Neuronal stem cell (in vitro differentiated cells): ENCODE measurements at regions not wholly inside any gene's neighbourhood (a gene's known extent, or its start where the extent isn't known, plus 50 kb on each side); places are given as distances from the start of the nearest gene placed in this dataset.
"Not testable (repeated sequence)": the region's sequence is repeated elsewhere in the genome, so short reads cannot be mapped to it uniquely, and the experiment has no call there.

Experiments
- DNase-seq: peaks from one replicate; pipeline ENCODE4 v3.0.0-alpha.2; 2013; ENCODE audit warnings: low spot score
- H2AFZ ChIP-seq: one replicate; pipeline ENCODE4 v1.6.1; 2013; ENCODE audit warnings: mild to moderate bottlenecking, low read length, inconsistent platforms
- H2AK5ac ChIP-seq: 2 replicates; pipeline ENCODE4 v1.6.1; 2013; ENCODE audit warnings: low read depth, mild to moderate bottlenecking, inconsistent platforms, low read length, moderate library complexity, mixed read lengths
- H2BK120ac ChIP-seq: 2 replicates; pipeline ENCODE4 v1.6.1; 2013; ENCODE audit warnings: low read depth, mild to moderate bottlenecking, inconsistent platforms, low read length, moderate library complexity, mixed read lengths
- H2BK12ac ChIP-seq: one replicate; pipeline ENCODE4 v1.6.1; 2013; ENCODE audit warnings: low read length, inconsistent platforms
- H2BK15ac ChIP-seq: 2 replicates; pipeline ENCODE4 v1.6.1; 2013; ENCODE audit warnings: mild to moderate bottlenecking, low read length, inconsistent platforms, mixed read lengths
- H2BK5ac ChIP-seq: one replicate; pipeline ENCODE4 v1.6.1; 2013; ENCODE audit warnings: inconsistent platforms, mild to moderate bottlenecking, low read length, moderate library complexity
- H3K14ac ChIP-seq: one replicate; pipeline ENCODE4 v1.6.1; 2013; ENCODE audit warnings: low read length, inconsistent platforms
- H3K18ac ChIP-seq: 2 replicates; pipeline ENCODE4 v1.6.1; 2013; ENCODE audit warnings: low read length, inconsistent platforms
- H3K23ac ChIP-seq: 2 replicates; pipeline ENCODE4 v1.6.1; 2013; ENCODE audit warnings: low read depth, mild to moderate bottlenecking, mixed read lengths, low read length, inconsistent platforms; ENCODE audit not compliant: poor library complexity
- H3K27ac ChIP-seq: replicated peaks from 3 replicates; pipeline ENCODE4 v1.5.1; 2013; ENCODE audit warnings: low read length, inconsistent platforms
- H3K27me3 ChIP-seq, 3 experiments: 2 replicates each; pipeline ENCODE4 v1.6.1; 2013; ENCODE audit warnings: low read length in 3 of 3, mild to moderate bottlenecking in 2 of 3, inconsistent platforms in 1 of 3, low read depth in 1 of 3, mixed read lengths in 1 of 3, moderate library complexity in 1 of 3; ENCODE audit not compliant: control insufficient read depth in 3 of 3, insufficient read depth in 3 of 3
- H3K36me3 ChIP-seq, 2 donors: replicated peaks in 1 of 2; 2 replicates each; pipeline ENCODE4 v1.6.1; 2013; ENCODE audit warnings: low read length in 2 of 2; ENCODE audit not compliant: control insufficient read depth in 2 of 2, insufficient read depth in 2 of 2
- H3K4ac ChIP-seq: 2 replicates; pipeline ENCODE4 v1.6.1; 2013; ENCODE audit warnings: inconsistent platforms, mild to moderate bottlenecking, low read length, moderate library complexity
- H3K4me1 ChIP-seq, 2 donors: 1 replicate in 1 of 2; 2 replicates in 1 of 2; pipeline ENCODE4 v1.6.1; 2013; ENCODE audit warnings: low read length in 2 of 2, low read depth in 1 of 2; ENCODE audit not compliant: control insufficient read depth in 2 of 2, insufficient read depth in 1 of 2
- H3K4me2 ChIP-seq: one replicate; pipeline ENCODE4 v1.6.1; 2013; ENCODE audit warnings: mild to moderate bottlenecking, low read length, inconsistent platforms; ENCODE audit not compliant: insufficient read depth, poor library complexity, severe bottlenecking
- H3K4me3 ChIP-seq, 2 donors: 2 replicates each; pipeline ENCODE4 v1.5.1; 2013; ENCODE audit warnings: low read length in 2 of 2, mild to moderate bottlenecking in 2 of 2, inconsistent platforms in 1 of 2, moderate library complexity in 1 of 2
- H3K79me1 ChIP-seq: one replicate; pipeline ENCODE4 v1.6.1; 2013; ENCODE audit warnings: low read depth, mild to moderate bottlenecking, inconsistent platforms, low read length, moderate library complexity
- H3K9ac ChIP-seq: one replicate; pipeline ENCODE4 v1.6.1; 2013; ENCODE audit warnings: mild to moderate bottlenecking, low read depth, low read length, inconsistent platforms; ENCODE audit not compliant: poor library complexity
- H3K9me3 ChIP-seq, 2 donors: replicated peaks in 1 of 2; 2 replicates each; pipeline versions ENCODE3 to v1.6.1; 2013; ENCODE audit warnings: low read length in 2 of 2, mild to moderate bottlenecking in 2 of 2, inconsistent platforms in 1 of 2, low read depth in 1 of 2, mixed read lengths in 1 of 2, moderate library complexity in 1 of 2; ENCODE audit not compliant: control insufficient read depth in 2 of 2, insufficient read depth in 1 of 2
- H4K8ac ChIP-seq: one replicate; pipeline ENCODE4 v1.6.1; 2013; ENCODE audit warnings: low read depth, mild to moderate bottlenecking, inconsistent platforms, low read length, moderate library complexity
- H4K91ac ChIP-seq: one replicate; pipeline ENCODE4 v1.6.1; 2013; ENCODE audit warnings: low read length, low read depth, mild to moderate bottlenecking, inconsistent platforms; ENCODE audit not compliant: poor library complexity
- WGBS, 2 donors: extraction: QIAGEN DNeasy Blood & Tissue Kit; methylation state at CpG; one replicate each; pipeline ENCODE4 v1.1.7; 2013; ENCODE audit warnings: missing lambda C conversion rate in 2 of 2, mixed read lengths in 1 of 2; ENCODE audit not compliant: insufficient read length in 2 of 2, insufficient replicate concordance in 1 of 2; ENCODE audit errors: extremely low coverage in 2 of 2; 5-methylcytosine and 5-hydroxymethylcytosine counted together

- DNase-seq, result peak; percentile 49
- H3K4me2 ChIP-seq, result no peak overlapping the region
- WGBS, 2 donors, result 100% methylated on average over 1 to 3 of the region's 13 CpGs
- H2BK5ac ChIP-seq, result no peak overlapping the region
- peaks cover 0 to 3% of the 10 kb centered on the region in 2 donors for H3K9me3 ChIP-seq
- no peak overlapping the region for H2AK5ac ChIP-seq
- no peak overlapping the region for H3K9ac ChIP-seq
- H4K8ac ChIP-seq, result no peak overlapping the region
- H3K4ac ChIP-seq, result no peak overlapping the region
- no peak overlapping the region for H4K91ac ChIP-seq
- peak overlapping the region in 1 of 2 donors; percentile 7 for H3K4me3 ChIP-seq
- no peak overlapping the region for H2BK15ac ChIP-seq
- H3K27ac ChIP-seq, result peak overlapping the region; percentile 26
- no peak overlapping the region for H3K14ac ChIP-seq
- H3K27me3 ChIP-seq, result peaks cover 0 to 16% (median 0%) of the 10 kb centered on the region in 3 experiments
- H2AFZ ChIP-seq, result peak overlapping the region; percentile 60
- H3K36me3 ChIP-seq, result no peaks in the 10 kb centered on the region
- peak overlapping the region; percentile 8 for H2BK12ac ChIP-seq
- peak overlapping the region; percentile 6 for H3K18ac ChIP-seq
- no peaks in the 10 kb centered on the region for H3K79me1 ChIP-seq
- no peak overlapping the region for H2BK120ac ChIP-seq
- peaks cover 0 to 11% of the 10 kb centered on the region in 2 donors for H3K4me1 ChIP-seq
- no peak overlapping the region for H3K23ac ChIP-seq
Measured at GRCh38 chr14:65173973-65174693, 71.8 kb upstream of the MAX start.

DNA sequence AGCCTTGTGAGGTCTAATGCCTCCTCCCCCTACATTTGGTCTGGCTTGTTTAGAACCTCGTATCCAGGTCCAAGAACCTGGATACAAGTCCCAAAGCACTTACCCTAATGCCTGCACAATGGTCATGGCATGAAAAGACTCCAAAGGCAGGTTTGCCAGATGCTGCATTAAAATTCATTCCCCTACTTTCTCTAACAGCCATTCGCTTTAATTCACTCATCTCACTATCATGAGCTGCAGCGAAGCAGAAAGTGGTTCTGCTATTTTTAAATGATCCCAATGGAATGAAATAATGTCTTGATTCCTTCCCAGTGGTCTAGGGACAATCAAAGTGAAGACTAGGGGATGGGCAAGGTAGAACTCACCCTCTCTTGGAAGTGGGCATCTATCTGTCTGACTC is 72.5 kb upstream of the MAX start:
- no CpG with 5 or more reads among the region's 3 CpGs for WGBS, 2 donors

GRCh38 chr14:65177551-65177950 is 75.2 kb upstream of the MAX start:
- no peak overlapping the region for H2BK12ac ChIP-seq
- no peaks in the 10 kb centered on the region for H3K79me1 ChIP-seq
- H3K4me1 ChIP-seq, result peaks cover 0 to 12% of the 10 kb centered on the region in 2 donors
- H3K14ac ChIP-seq, result no peak overlapping the region
- no peak overlapping the region for H3K4ac ChIP-seq
- no peaks in the 10 kb centered on the region for H3K36me3 ChIP-seq
- H3K18ac ChIP-seq, result no peak overlapping the region
- H3K27me3 ChIP-seq, result peaks cover 0 to 2% (median 0%) of the 10 kb centered on the region in 3 experiments
- H4K91ac ChIP-seq, result no peak overlapping the region
- no peak overlapping the region for H2AK5ac ChIP-seq
- H2BK15ac ChIP-seq, result no peak overlapping the region
- no peak overlapping the region for H2BK5ac ChIP-seq
- H4K8ac ChIP-seq, result no peak overlapping the region
- no peak overlapping the region for H3K9ac ChIP-seq
- no peak overlapping the region for H3K27ac ChIP-seq
- no peak overlapping the region for H3K23ac ChIP-seq
- H3K4me3 ChIP-seq, result no peak overlapping the region
- H3K9me3 ChIP-seq, result peaks cover 0 to 6% of the 10 kb centered on the region in 2 donors
- H2BK120ac ChIP-seq, result no peak overlapping the region
- no peak overlapping the region for H3K4me2 ChIP-seq
- DNase-seq, result no peak
- no CpG with 5 or more reads among the region's 4 CpGs for WGBS, 2 donors
- no peak overlapping the region for H2AFZ ChIP-seq

More for the DNA sequence above, 72.5 kb upstream of the MAX start:
- H2BK120ac ChIP-seq, result no peak overlapping the region
- H3K79me1 ChIP-seq, result no peaks in the 10 kb centered on the region
- H2AK5ac ChIP-seq, result no peak overlapping the region
- no peak overlapping the region for H3K18ac ChIP-seq
- H3K4me3 ChIP-seq, result no peak overlapping the region
- H3K4ac ChIP-seq, result no peak overlapping the region
- no peak overlapping the region for H4K8ac ChIP-seq
- DNase-seq, result no peak
- peaks cover 0 to 15% (median 0%) of the 10 kb centered on the region in 3 experiments for H3K27me3 ChIP-seq
- H3K23ac ChIP-seq, result no peak overlapping the region
- H3K27ac ChIP-seq, result no peak overlapping the region
- peak overlapping the region; percentile 60 for H2AFZ ChIP-seq
- H3K9me3 ChIP-seq, result peaks cover 0 to 3% of the 10 kb centered on the region in 2 donors
- H3K14ac ChIP-seq, result no peak overlapping the region
- no peak overlapping the region for H4K91ac ChIP-seq
- H3K36me3 ChIP-seq, result no peaks in the 10 kb centered on the region
- no peak overlapping the region for H3K9ac ChIP-seq
- H2BK12ac ChIP-seq, result no peak overlapping the region
- no peak overlapping the region for H2BK5ac ChIP-seq
- peaks cover 0 to 11% of the 10 kb centered on the region in 2 donors for H3K4me1 ChIP-seq
- H3K4me2 ChIP-seq, result no peak overlapping the region
- H2BK15ac ChIP-seq, result no peak overlapping the region

DNA sequence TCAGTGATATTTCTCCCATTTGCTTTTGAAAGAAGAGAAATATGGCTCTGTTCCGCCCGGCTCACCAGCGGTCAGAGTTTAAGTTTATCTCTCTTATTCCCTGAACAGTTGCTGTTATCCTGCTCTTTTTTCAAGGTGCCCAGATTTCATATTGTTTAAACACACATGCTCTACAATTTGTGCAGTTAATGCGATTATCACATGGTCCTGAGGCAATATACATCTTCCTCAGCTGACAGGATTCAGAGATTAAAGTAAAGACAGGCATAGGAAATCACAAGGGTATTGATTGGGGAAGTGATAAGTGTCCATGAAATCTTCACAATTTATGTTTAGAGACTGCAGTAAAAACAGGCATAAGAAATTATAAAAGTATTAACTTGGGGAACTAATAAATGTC is 76.9 kb upstream of the MAX start:
- H2BK12ac ChIP-seq, H4K91ac ChIP-seq, H3K4me3 ChIP-seq, H4K8ac ChIP-seq, H3K4me1 ChIP-seq, H3K4me2 ChIP-seq, H2BK120ac ChIP-seq, H3K9ac ChIP-seq, H2BK5ac ChIP-seq, H2AK5ac ChIP-seq, H3K4ac ChIP-seq, H3K27me3 ChIP-seq, H3K79me1 ChIP-seq, H3K18ac ChIP-seq, DNase-seq, H2BK15ac ChIP-seq, H3K27ac ChIP-seq, H3K23ac ChIP-seq, H3K9me3 ChIP-seq, H2AFZ ChIP-seq, H3K14ac ChIP-seq, H3K36me3 ChIP-seq: not testable (repeated sequence)
- no CpG with 5 or more reads among the region's 4 CpGs for WGBS, 2 donors
